ENCODE measurements at regions not wholly inside any gene's neighbourhood (a gene's known extent, or its start where the extent isn't known, plus 50 kb on each side); places are given as distances from the start of the nearest gene placed in this dataset.
"Not testable (repeated sequence)": the region's sequence is repeated elsewhere in the genome, so short reads cannot be mapped to it uniquely, and the experiment has no call there.

- H3K9me3 Mint-ChIP-seq (ENCODE audit: insufficient read depth); ATAC-seq (ENCODE audit: low read depth); H3K79me2 ChIP-seq (ENCODE audit: control insufficient read depth, insufficient read depth, low read length); H3K4me1 Mint-ChIP-seq; CTCF ChIA-PET; H3K4me1 ChIP-seq (ENCODE audit: control insufficient read depth in 2 of 2, insufficient read depth in 2 of 2, low read length in 2 of 2); intact Hi-C loops (cut with micrococcal nuclease); DNase-seq; H3K27me3 Mint-ChIP-seq; H3K27me3 ChIP-seq (replicated peaks in 1 of 4; ENCODE audit: control extremely low read depth in 1 of 4, control insufficient read depth in 3 of 4, insufficient read depth in 4 of 4, low read length in 3 of 4); H3K4me3 ChIP-seq (ENCODE audit: control extremely low read depth in 1 of 5, extremely low read depth in 1 of 5, insufficient read depth in 1 of 5, low read depth in 2 of 5, low read length in 4 of 5); H3K27ac ChIP-seq (ENCODE audit: low read length in 2 of 2); H3K27ac Mint-ChIP-seq; H3K4me2 ChIP-seq (replicated peaks; ENCODE audit: low read depth, low read length, poor library complexity, severe bottlenecking); H3K4me3 Mint-ChIP-seq; H2AFZ ChIP-seq (ENCODE audit: insufficient read depth, low read depth, low read length, poor library complexity, severe bottlenecking); H4K20me1 ChIP-seq (ENCODE audit: control insufficient read depth, insufficient read depth, low read length, poor library complexity, severe bottlenecking); POLR2A ChIA-PET; H3K9ac ChIP-seq (ENCODE audit: low read length); H3K36me3 ChIP-seq (replicated peaks in 1 of 2; ENCODE audit: control extremely low read depth in 1 of 2, control insufficient read depth in 1 of 2, extremely low read depth in 1 of 2, insufficient read depth in 2 of 2, low read length in 1 of 2); H3K9me3 ChIP-seq (ENCODE audit: control extremely low read depth in 1 of 3, control insufficient read depth in 2 of 3, insufficient read depth in 1 of 3, low read length in 2 of 3): not testable (repeated sequence)
- no CpG with 5 or more reads among the region's 7 CpGs for WGBS (ENCODE audit: insufficient coverage)
Observed at GRCh38 chr1:234814235-234814634, 204.3 kb upstream of the IRF2BP2 start.

DNA sequence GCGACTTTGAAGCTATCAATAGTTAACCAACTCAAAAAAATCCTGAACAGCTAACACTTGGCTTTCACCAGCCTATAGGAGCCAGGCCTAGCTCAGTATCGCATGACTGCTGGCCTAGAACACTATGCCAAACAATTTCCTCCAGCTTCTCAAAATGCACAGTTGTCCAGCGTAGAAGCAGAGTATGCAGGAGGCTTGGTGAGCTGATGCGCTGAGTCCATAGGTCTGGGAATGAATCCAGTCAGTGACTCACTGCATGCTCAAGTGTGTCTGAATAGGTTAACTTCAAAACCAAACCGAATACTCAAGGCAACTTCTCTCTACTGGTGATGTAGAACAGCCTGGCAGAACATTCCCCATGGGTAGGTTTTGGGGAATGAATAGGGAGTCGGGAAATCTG, 201.8 kb upstream of the IRF2BP2 start:
- H3K79me2 ChIP-seq (ENCODE audit: control insufficient read depth, insufficient read depth, low read length); ATAC-seq (ENCODE audit: low read depth); POLR2A ChIA-PET; H3K4me3 ChIP-seq (ENCODE audit: control extremely low read depth in 1 of 5, extremely low read depth in 1 of 5, insufficient read depth in 1 of 5, low read depth in 2 of 5, low read length in 4 of 5); H3K9me3 Mint-ChIP-seq (ENCODE audit: insufficient read depth); H3K9me3 ChIP-seq (ENCODE audit: control extremely low read depth in 1 of 3, control insufficient read depth in 2 of 3, insufficient read depth in 1 of 3, low read length in 2 of 3); H4K20me1 ChIP-seq (ENCODE audit: control insufficient read depth, insufficient read depth, low read length, poor library complexity, severe bottlenecking); CTCF ChIA-PET; H3K4me3 Mint-ChIP-seq; H3K27me3 Mint-ChIP-seq; H3K27ac Mint-ChIP-seq; H3K4me2 ChIP-seq (replicated peaks; ENCODE audit: low read depth, low read length, poor library complexity, severe bottlenecking); H3K36me3 ChIP-seq (replicated peaks in 1 of 2; ENCODE audit: control extremely low read depth in 1 of 2, control insufficient read depth in 1 of 2, extremely low read depth in 1 of 2, insufficient read depth in 2 of 2, low read length in 1 of 2); H3K9ac ChIP-seq (ENCODE audit: low read length); H3K4me1 Mint-ChIP-seq; intact Hi-C loops (cut with micrococcal nuclease); H3K27ac ChIP-seq (ENCODE audit: low read length in 2 of 2); H3K4me1 ChIP-seq (ENCODE audit: control insufficient read depth in 2 of 2, insufficient read depth in 2 of 2, low read length in 2 of 2); DNase-seq; H3K27me3 ChIP-seq (replicated peaks in 1 of 4; ENCODE audit: control extremely low read depth in 1 of 4, control insufficient read depth in 3 of 4, insufficient read depth in 4 of 4, low read length in 3 of 4); H2AFZ ChIP-seq (ENCODE audit: insufficient read depth, low read depth, low read length, poor library complexity, severe bottlenecking): not testable (repeated sequence)
- WGBS (ENCODE audit: insufficient coverage) = 57% methylated on average over 1 of the region's 6 CpGs

GRCh38 chr1:234810726-234811125, 200.7 kb upstream of the IRF2BP2 start:
- POLR2A ChIA-PET = not testable (repeated sequence)

DNA sequence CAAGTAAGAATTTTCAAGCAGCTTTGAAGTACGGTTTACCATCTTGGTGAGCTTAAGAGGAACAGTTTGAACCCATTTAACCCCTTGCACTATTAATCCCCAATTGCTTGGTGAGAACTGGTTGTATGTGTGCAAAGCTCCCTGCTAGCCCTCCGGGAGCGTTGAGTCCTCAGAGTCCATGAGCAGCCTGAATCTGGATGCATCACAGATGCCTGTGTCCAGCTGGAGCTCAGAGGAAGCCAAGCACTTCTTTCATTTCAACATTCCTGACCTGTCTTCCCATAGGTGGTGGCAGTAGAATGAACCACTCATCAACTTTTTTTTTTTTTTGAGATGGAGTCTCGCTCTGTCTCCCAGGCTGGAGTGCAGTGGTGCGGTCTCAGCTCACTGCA, 199.9 kb upstream of the IRF2BP2 start:
- H2AFZ ChIP-seq (ENCODE audit: insufficient read depth, low read depth, low read length, poor library complexity, severe bottlenecking); H4K20me1 ChIP-seq (ENCODE audit: control insufficient read depth, insufficient read depth, low read length, poor library complexity, severe bottlenecking); H3K4me3 ChIP-seq (ENCODE audit: control extremely low read depth in 1 of 5, extremely low read depth in 1 of 5, insufficient read depth in 1 of 5, low read depth in 2 of 5, low read length in 4 of 5); H3K79me2 ChIP-seq (ENCODE audit: control insufficient read depth, insufficient read depth, low read length); H3K36me3 ChIP-seq (replicated peaks in 1 of 2; ENCODE audit: control extremely low read depth in 1 of 2, control insufficient read depth in 1 of 2, extremely low read depth in 1 of 2, insufficient read depth in 2 of 2, low read length in 1 of 2); H3K9me3 Mint-ChIP-seq (ENCODE audit: insufficient read depth); POLR2A ChIA-PET; DNase-seq; H3K4me1 Mint-ChIP-seq; H3K27ac ChIP-seq (ENCODE audit: low read length in 2 of 2); H3K4me3 Mint-ChIP-seq; H3K4me1 ChIP-seq (ENCODE audit: control insufficient read depth in 2 of 2, insufficient read depth in 2 of 2, low read length in 2 of 2); H3K27me3 ChIP-seq (replicated peaks in 1 of 4; ENCODE audit: control extremely low read depth in 1 of 4, control insufficient read depth in 3 of 4, insufficient read depth in 4 of 4, low read length in 3 of 4); H3K27me3 Mint-ChIP-seq; H3K4me2 ChIP-seq (replicated peaks; ENCODE audit: low read depth, low read length, poor library complexity, severe bottlenecking); intact Hi-C loops (cut with micrococcal nuclease); ATAC-seq (ENCODE audit: low read depth); H3K9me3 ChIP-seq (ENCODE audit: control extremely low read depth in 1 of 3, control insufficient read depth in 2 of 3, insufficient read depth in 1 of 3, low read length in 2 of 3); CTCF ChIA-PET; H3K9ac ChIP-seq (ENCODE audit: low read length); H3K27ac Mint-ChIP-seq: not testable (repeated sequence)
- WGBS (ENCODE audit: insufficient coverage) = no CpG with 5 or more reads among the region's 5 CpGs

More at GRCh38 chr1:234810726-234811125, 200.7 kb upstream of the IRF2BP2 start:
- H3K9me3 ChIP-seq (ENCODE audit: control extremely low read depth in 1 of 3, control insufficient read depth in 2 of 3, insufficient read depth in 1 of 3, low read length in 2 of 3); H3K27me3 ChIP-seq (replicated peaks in 1 of 4; ENCODE audit: control extremely low read depth in 1 of 4, control insufficient read depth in 3 of 4, insufficient read depth in 4 of 4, low read length in 3 of 4); H3K4me3 ChIP-seq (ENCODE audit: control extremely low read depth in 1 of 5, extremely low read depth in 1 of 5, insufficient read depth in 1 of 5, low read depth in 2 of 5, low read length in 4 of 5); H3K9me3 Mint-ChIP-seq (ENCODE audit: insufficient read depth); H3K4me3 Mint-ChIP-seq; DNase-seq; H3K4me1 ChIP-seq (ENCODE audit: control insufficient read depth in 2 of 2, insufficient read depth in 2 of 2, low read length in 2 of 2); ATAC-seq (ENCODE audit: low read depth); H3K27ac Mint-ChIP-seq; H4K20me1 ChIP-seq (ENCODE audit: control insufficient read depth, insufficient read depth, low read length, poor library complexity, severe bottlenecking); H3K36me3 ChIP-seq (replicated peaks in 1 of 2; ENCODE audit: control extremely low read depth in 1 of 2, control insufficient read depth in 1 of 2, extremely low read depth in 1 of 2, insufficient read depth in 2 of 2, low read length in 1 of 2); H3K27ac ChIP-seq (ENCODE audit: low read length in 2 of 2); intact Hi-C loops (cut with micrococcal nuclease); H3K27me3 Mint-ChIP-seq; H3K4me1 Mint-ChIP-seq; H2AFZ ChIP-seq (ENCODE audit: insufficient read depth, low read depth, low read length, poor library complexity, severe bottlenecking); H3K4me2 ChIP-seq (replicated peaks; ENCODE audit: low read depth, low read length, poor library complexity, severe bottlenecking); H3K9ac ChIP-seq (ENCODE audit: low read length); H3K79me2 ChIP-seq (ENCODE audit: control insufficient read depth, insufficient read depth, low read length); CTCF ChIA-PET: not testable (repeated sequence)
- no CpG with 5 or more reads among the region's 4 CpGs for whole genome bisulfite sequencing (ENCODE audit: insufficient coverage)
